ENCODE measurements at regions not wholly inside any gene's neighbourhood (a gene's known extent, or its start where the extent isn't known, plus 50 kb on each side); places are given as distances from the start of the nearest gene placed in this dataset.

DNA sequence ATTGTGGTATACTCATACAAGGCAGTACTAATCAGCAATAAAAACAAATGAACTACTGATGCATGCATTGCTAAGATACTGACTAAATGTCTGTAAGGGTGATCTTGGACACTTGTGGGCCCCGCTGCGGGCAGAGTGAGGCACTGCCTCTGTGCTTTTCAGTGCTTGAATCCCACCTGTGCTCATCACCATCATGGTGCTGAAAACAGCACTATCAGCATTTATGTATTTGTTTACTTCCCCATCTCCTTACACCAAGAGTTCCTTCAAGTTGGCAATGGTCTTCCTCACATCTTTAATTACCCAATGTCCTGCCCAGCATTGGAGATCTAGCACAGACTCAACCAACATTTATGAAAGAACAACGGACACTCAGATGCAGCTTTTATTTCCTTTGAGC, 193.7 kb upstream of the RFC3 start:
- no peaks in the 10 kb centered on the region for H3K36me3 ChIP-seq (replicated peaks; ENCODE audit: insufficient read depth, low read length)
- no peaks in the 10 kb centered on the region for H3K4me1 ChIP-seq (ENCODE audit: low read length)
- H4K20me1 ChIP-seq (ENCODE audit: insufficient read depth, low read length), result no peaks in the 10 kb centered on the region
- no peak overlapping the region for H3K9ac ChIP-seq (ENCODE audit: low read length)
- no peak overlapping the region for H2AFZ ChIP-seq (ENCODE audit: low read length)
- no peak overlapping the region for H3K27ac ChIP-seq (ENCODE audit: low read length)
- no peaks in the 10 kb centered on the region for H3K9me2 ChIP-seq (replicated peaks; ENCODE audit: insufficient read depth, low read length)
- no peaks in the 10 kb centered on the region for H3K9me3 ChIP-seq (replicated peaks; ENCODE audit: insufficient read depth, low read length)
- no peaks in the 10 kb centered on the region for H3F3A ChIP-seq (ENCODE audit: insufficient read depth, low read length)
- no peak overlapping the region for H3K4me3 ChIP-seq (ENCODE audit: low read length)
- no peak overlapping the region for H3K4me2 ChIP-seq (ENCODE audit: low read depth, low read length)
- H3K27me3 ChIP-seq (replicated peaks; ENCODE audit: insufficient read depth, low read length), result no peaks in the 10 kb centered on the region
- no peak for TF ChIP-seq EZH2phosphoT487 (IDR thresholded peaks at IDR 0.05; ENCODE audit: low read length)
- TF ChIP-seq, protein P1, sequence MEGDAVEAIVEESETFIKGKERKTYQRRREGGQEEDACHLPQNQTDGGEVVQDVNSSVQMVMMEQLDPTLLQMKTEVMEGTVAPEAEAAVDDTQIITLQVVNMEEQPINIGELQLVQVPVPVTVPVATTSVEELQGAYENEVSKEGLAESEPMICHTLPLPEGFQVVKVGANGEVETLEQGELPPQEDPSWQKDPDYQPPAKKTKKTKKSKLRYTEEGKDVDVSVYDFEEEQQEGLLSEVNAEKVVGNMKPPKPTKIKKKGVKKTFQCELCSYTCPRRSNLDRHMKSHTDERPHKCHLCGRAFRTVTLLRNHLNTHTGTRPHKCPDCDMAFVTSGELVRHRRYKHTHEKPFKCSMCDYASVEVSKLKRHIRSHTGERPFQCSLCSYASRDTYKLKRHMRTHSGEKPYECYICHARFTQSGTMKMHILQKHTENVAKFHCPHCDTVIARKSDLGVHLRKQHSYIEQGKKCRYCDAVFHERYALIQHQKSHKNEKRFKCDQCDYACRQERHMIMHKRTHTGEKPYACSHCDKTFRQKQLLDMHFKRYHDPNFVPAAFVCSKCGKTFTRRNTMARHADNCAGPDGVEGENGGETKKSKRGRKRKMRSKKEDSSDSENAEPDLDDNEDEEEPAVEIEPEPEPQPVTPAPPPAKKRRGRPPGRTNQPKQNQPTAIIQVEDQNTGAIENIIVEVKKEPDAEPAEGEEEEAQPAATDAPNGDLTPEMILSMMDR (IDR thresholded peaks at IDR 0.05; ENCODE audit: low read length), result no peak
- TF ChIP-seq EZH2 (optimal IDR thresholded peaks at IDR 0.05; ENCODE audit: low read depth, low read length), result no peak
- H3K79me2 ChIP-seq (ENCODE audit: low read length), result no peaks in the 10 kb centered on the region
- no peak for DNase-seq

DNA sequence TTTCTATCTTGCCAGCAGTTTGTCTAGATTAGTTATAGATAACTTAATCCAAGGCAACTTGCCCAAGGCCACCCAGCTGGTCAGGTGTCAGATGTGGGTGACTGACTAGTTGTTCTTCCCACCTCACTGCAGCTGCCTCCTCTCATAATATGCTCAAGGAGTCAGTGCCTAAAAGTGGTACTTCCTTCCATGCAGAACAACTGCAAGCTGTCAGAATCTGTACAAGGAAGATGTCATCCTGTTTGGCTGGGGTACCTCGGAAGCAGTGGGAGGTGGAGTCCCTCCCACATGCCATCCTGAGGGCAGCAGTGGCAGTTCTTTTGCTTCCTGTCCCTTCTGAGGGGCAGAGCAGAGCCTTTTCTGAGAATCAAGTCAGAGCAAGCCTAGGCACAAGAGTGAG, 193.2 kb upstream of the RFC3 start:
- Histone ChIP-seq H3K9ac (ENCODE audit: low read length) (no peak overlapping the region), H3K4me3 (ENCODE audit: low read length) (no peak overlapping the region), H3K27ac (ENCODE audit: low read length) (no peak overlapping the region), H3K4me2 (ENCODE audit: low read depth, low read length) (no peak overlapping the region), H3K9me3 (replicated peaks; ENCODE audit: insufficient read depth, low read length) (no peaks in the 10 kb centered on the region), H3K4me1 (ENCODE audit: low read length) (no peaks in the 10 kb centered on the region), H3K27me3 (replicated peaks; ENCODE audit: insufficient read depth, low read length) (no peaks in the 10 kb centered on the region), H3K79me2 (ENCODE audit: low read length) (no peaks in the 10 kb centered on the region), H3K36me3 (replicated peaks; ENCODE audit: insufficient read depth, low read length) (no peaks in the 10 kb centered on the region), H4K20me1 (ENCODE audit: insufficient read depth, low read length) (no peaks in the 10 kb centered on the region), H3K9me2 (replicated peaks; ENCODE audit: insufficient read depth, low read length) (no peaks in the 10 kb centered on the region), H3F3A (ENCODE audit: insufficient read depth, low read length) (no peaks in the 10 kb centered on the region), H2AFZ (ENCODE audit: low read length) (no peak overlapping the region)
- TF ChIP-seq EZH2 (optimal IDR thresholded peaks at IDR 0.05; ENCODE audit: low read depth, low read length), result no peak
- no peak for DNase-seq

DNA sequence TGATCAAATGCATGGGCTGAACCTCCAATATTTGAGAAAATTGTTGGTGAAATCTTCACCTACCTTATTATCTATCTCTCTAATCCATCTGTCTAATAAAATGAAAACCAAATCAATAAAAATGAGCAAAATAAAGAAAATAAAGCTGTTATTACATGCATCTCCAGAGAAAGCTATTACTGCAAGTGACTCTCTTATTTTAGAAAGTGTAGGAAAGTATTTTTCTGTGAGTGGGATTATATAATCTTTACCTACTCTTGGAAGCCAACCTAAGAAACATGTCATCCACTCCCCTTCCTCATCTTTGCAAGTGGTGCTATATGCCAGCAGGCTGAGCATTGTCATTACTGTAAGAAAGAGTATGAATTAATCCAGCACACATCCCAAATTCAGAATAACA, 191.5 kb upstream of the RFC3 start:
- no peaks in the 10 kb centered on the region for H3K79me2 ChIP-seq (ENCODE audit: low read length)
- no peak overlapping the region for H2AFZ ChIP-seq (ENCODE audit: low read length)
- no peaks in the 10 kb centered on the region for H3K4me1 ChIP-seq (ENCODE audit: low read length)
- H3F3A ChIP-seq (ENCODE audit: insufficient read depth, low read length), result no peaks in the 10 kb centered on the region
- no peaks in the 10 kb centered on the region for H3K9me3 ChIP-seq (replicated peaks; ENCODE audit: insufficient read depth, low read length)
- H3K4me3 ChIP-seq (ENCODE audit: low read length), result no peak overlapping the region
- no peaks in the 10 kb centered on the region for H3K27me3 ChIP-seq (replicated peaks; ENCODE audit: insufficient read depth, low read length)
- H3K9ac ChIP-seq (ENCODE audit: low read length), result no peak overlapping the region
- no peak for DNase-seq
- no peak overlapping the region for H3K27ac ChIP-seq (ENCODE audit: low read length)
- TF ChIP-seq EZH2phosphoT487 (IDR thresholded peaks at IDR 0.05; ENCODE audit: low read length) (no peak), EZH2 (optimal IDR thresholded peaks at IDR 0.05; ENCODE audit: low read depth, low read length) (no peak)
- TF ChIP-seq, protein P1 (IDR thresholded peaks at IDR 0.05; ENCODE audit: low read length), result no peak
- no peak overlapping the region for H3K4me2 ChIP-seq (ENCODE audit: low read depth, low read length)
- H3K36me3 ChIP-seq (replicated peaks; ENCODE audit: insufficient read depth, low read length), result no peaks in the 10 kb centered on the region
- no peaks in the 10 kb centered on the region for H4K20me1 ChIP-seq (ENCODE audit: insufficient read depth, low read length)
- no peaks in the 10 kb centered on the region for H3K9me2 ChIP-seq (replicated peaks; ENCODE audit: insufficient read depth, low read length)

DNA sequence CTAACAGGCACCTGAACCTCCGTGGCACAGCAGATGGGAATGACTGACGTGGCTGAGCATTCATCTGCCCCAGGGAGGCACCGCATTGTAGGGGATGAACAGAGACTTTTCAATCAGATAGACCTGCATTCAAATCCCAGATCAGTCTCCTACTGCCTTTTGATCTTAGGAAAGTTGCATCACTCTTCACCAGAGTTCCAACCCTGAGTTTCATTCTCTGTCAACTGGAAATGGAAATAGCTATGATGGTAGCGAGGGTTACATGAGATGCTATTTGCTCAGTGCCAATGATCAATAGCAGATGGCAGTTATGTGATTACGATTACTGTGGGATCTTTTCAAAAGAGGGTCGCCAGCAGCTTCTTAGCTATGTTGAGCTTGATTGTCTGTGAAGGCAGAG, 189.3 kb upstream of the RFC3 start:
- no peaks in the 10 kb centered on the region for H3K27me3 ChIP-seq (replicated peaks; ENCODE audit: insufficient read depth, low read length)
- no peak overlapping the region for H3K4me3 ChIP-seq (ENCODE audit: low read length)
- no peak for DNase-seq
- no peaks in the 10 kb centered on the region for H3K36me3 ChIP-seq (replicated peaks; ENCODE audit: insufficient read depth, low read length)
- no peak overlapping the region for H3K4me2 ChIP-seq (ENCODE audit: low read depth, low read length)
- no peak overlapping the region for H3K27ac ChIP-seq (ENCODE audit: low read length)
- H3K9me3 ChIP-seq (replicated peaks; ENCODE audit: insufficient read depth, low read length), result no peaks in the 10 kb centered on the region
- H3K4me1 ChIP-seq (ENCODE audit: low read length), result no peaks in the 10 kb centered on the region
- H3K9me2 ChIP-seq (replicated peaks; ENCODE audit: insufficient read depth, low read length), result no peaks in the 10 kb centered on the region
- H3F3A ChIP-seq (ENCODE audit: insufficient read depth, low read length), result no peaks in the 10 kb centered on the region
- no peaks in the 10 kb centered on the region for H3K79me2 ChIP-seq (ENCODE audit: low read length)
- H4K20me1 ChIP-seq (ENCODE audit: insufficient read depth, low read length), result no peaks in the 10 kb centered on the region
- H2AFZ ChIP-seq (ENCODE audit: low read length), result no peak overlapping the region
- TF ChIP-seq EZH2 (optimal IDR thresholded peaks at IDR 0.05; ENCODE audit: low read depth, low read length), result no peak
- TF ChIP-seq, protein P1 (IDR thresholded peaks at IDR 0.05; ENCODE audit: low read length), result no peak
- no peak for TF ChIP-seq EZH2phosphoT487 (IDR thresholded peaks at IDR 0.05; ENCODE audit: low read length)
- H3K9ac ChIP-seq (ENCODE audit: low read length), result no peak overlapping the region
